SU-DHL-6 (cell line): ENCODE measurements at regions not wholly inside any gene's neighbourhood (a gene's known extent, or its start where the extent isn't known, plus 50 kb on each side); places are given as distances from the start of the nearest gene placed in this dataset.

Experiments used
- H2AFZ ChIP-seq: fragments of 200-600 bp; sonication (generic); 2 replicates; pipeline ENCODE4 v1.6.1; 2014; ENCODE audit warnings: low read depth, mild to moderate bottlenecking, moderate library complexity, mixed read lengths, antibody characterized with exemption, low read length; ENCODE audit not compliant: severe bottlenecking
- H3F3A ChIP-seq: fragments of 200-600 bp; shearing (Covaris generic); 2 replicates; pipeline ENCODE4 v1.6.0; 2016; ENCODE audit warnings: antibody characterized with exemption, mild to moderate bottlenecking; ENCODE audit not compliant: insufficient read depth
- H3K27ac ChIP-seq: fragments of 200-600 bp; sonication (generic); 2 replicates; pipeline ENCODE4 v1.5.1; 2016; ENCODE audit warnings: low read depth, mild to moderate bottlenecking, low read length, moderate library complexity, mixed read lengths
- H3K27me3 ChIP-seq: fragments of 200-600 bp; sonication (generic), shearing (Covaris generic); 2 replicates; pipeline ENCODE4 v1.6.0; 2014; ENCODE audit warnings: mild to moderate bottlenecking, low read length
- H3K36me3 ChIP-seq: fragments of 200-600 bp; sonication (generic); 2 replicates; pipeline ENCODE4 v1.6.1; 2014; ENCODE audit warnings: mild to moderate bottlenecking, low read length, mixed read lengths
- H3K4me2 ChIP-seq: fragments of 300-600, 200-600 bp; shearing (Covaris generic), sonication (generic); 2 replicates; pipeline ENCODE4 v1.6.0; 2014; ENCODE audit warnings: low read length, low read depth, mild to moderate bottlenecking; ENCODE audit not compliant: poor library complexity, severe bottlenecking
- H3K4me3 ChIP-seq: fragments of 200-600 bp; sonication (generic); 2 replicates; pipeline ENCODE4 v1.5.1; 2014; ENCODE audit warnings: antibody characterized with exemption, low read length, mild to moderate bottlenecking, mixed read lengths; ENCODE audit not compliant: insufficient read depth, poor library complexity, severe bottlenecking
- H3K79me2 ChIP-seq: fragments of 200-600 bp; sonication (generic); 2 replicates; pipeline ENCODE4 v1.6.1; 2014; ENCODE audit warnings: mild to moderate bottlenecking, low read length, moderate library complexity; ENCODE audit not compliant: insufficient read depth
- H3K9ac ChIP-seq: fragments of 200-600 bp; sonication (generic); 2 replicates; pipeline ENCODE4 v1.7.0; 2014; ENCODE audit warnings: mild to moderate bottlenecking, low read length
- H3K9me2 ChIP-seq: fragments of 200-600 bp; sonication (generic); replicated peaks from 2 replicates; pipeline ENCODE4 v1.6.1; 2014; ENCODE audit warnings: low read length; ENCODE audit not compliant: insufficient read depth
- H3K9me3 ChIP-seq: fragments of 200-600 bp; sonication (generic); 2 replicates; pipeline ENCODE4 v1.6.1; 2014; ENCODE audit warnings: low read length, mixed read lengths; ENCODE audit not compliant: insufficient read depth
- H4K20me1 ChIP-seq: fragments of 200-600 bp; sonication (generic); 2 replicates; pipeline ENCODE4 v1.6.1; 2014; ENCODE audit warnings: low read depth, mild to moderate bottlenecking, antibody characterized with exemption, low read length, moderate library complexity, mixed read lengths
- CTCF ChIP-seq: fragments of 200-600 bp; sonication (generic); IDR thresholded peaks from one replicate; pipeline ENCODE4 v1.5.1; 2017; ENCODE audit warnings: antibody characterized with exemption, mild to moderate bottlenecking, low read length, moderate library complexity; ENCODE audit not compliant: insufficient read depth, poor library complexity, severe bottlenecking
- EZH2phosphoT487 ChIP-seq: fragments of 200-600 bp; sonication (generic), shearing (Covaris generic); conservative IDR thresholded peaks from 2 replicates; pipeline ENCODE4 v1.6.1; 2018; ENCODE audit warnings: mild to moderate bottlenecking, antibody characterized with exemption, low read length, moderate library complexity, mixed read lengths

DNA sequence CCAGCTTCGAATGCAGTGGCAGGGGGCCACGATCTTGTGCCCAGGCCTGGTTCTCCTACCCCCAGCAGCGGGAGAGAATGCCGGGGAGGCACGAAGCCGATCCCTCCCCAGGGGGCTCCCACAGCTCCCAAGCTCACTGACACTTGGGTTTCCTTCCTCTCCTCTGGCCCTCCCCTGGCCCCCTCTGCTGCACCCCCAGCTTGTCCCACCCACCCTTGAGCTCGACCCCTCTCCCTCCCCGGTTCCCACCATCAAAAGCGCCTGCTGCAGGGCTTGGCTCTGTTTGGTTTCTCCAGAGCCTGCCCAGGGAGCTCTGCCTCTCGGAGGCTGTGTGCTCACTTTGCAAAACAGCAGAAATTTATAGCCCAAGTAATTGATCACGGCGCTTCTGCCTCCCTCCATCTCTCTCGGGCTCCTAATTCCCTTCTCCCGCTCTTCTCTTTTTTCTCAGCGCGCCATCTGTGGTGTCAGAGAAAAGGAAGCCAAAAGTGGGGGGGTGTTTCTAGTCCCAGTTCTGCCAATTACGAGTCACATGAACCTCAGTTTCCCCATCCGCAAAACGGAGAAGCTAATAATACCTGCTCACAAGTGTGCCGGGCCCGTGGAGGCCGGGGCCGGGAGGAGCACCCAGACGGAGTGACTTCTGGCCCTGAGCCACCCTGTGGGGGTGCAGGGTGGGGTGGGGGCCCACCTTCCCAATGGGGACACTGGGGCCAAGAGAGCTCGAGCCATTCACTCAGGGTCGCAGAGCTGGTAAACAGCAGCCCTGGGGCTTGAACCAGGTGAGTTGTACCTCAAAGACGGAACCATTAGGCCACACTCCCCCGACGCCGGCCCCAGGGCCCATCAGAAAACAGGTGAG, 141.2 kb upstream of the IER5L start:
- Histone ChIP-seq H3K9me3 (no peaks in the 10 kb centered on the region), H3K9me2 (no peaks in the 10 kb centered on the region), H3K27me3 (no peaks in the 10 kb centered on the region), H3F3A (no peaks in the 10 kb centered on the region), H3K79me2 (no peaks in the 10 kb centered on the region), H4K20me1 (no peaks in the 10 kb centered on the region), H3K36me3 (no peaks in the 10 kb centered on the region), H3K9ac (no peak overlapping the region), H2AFZ (no peak overlapping the region), H3K4me2 (no peak overlapping the region), H3K27ac (no peak overlapping the region), H3K4me3 (no peak overlapping the region)
- no peak for TF ChIP-seq EZH2phosphoT487
- no peak for TF ChIP-seq CTCF

GRCh38 chr9:129318121-129319075, 140.3 kb upstream of the IER5L start:
- Histone ChIP-seq H3K36me3 (no peaks in the 10 kb centered on the region), H3K27ac (no peak overlapping the region), H4K20me1 (no peaks in the 10 kb centered on the region), H3K9ac (no peak overlapping the region), H3K4me3 (no peak overlapping the region), H2AFZ (no peak overlapping the region), H3K27me3 (no peaks in the 10 kb centered on the region), H3K4me2 (no peak overlapping the region), H3K79me2 (no peaks in the 10 kb centered on the region), H3F3A (no peaks in the 10 kb centered on the region), H3K9me3 (no peaks in the 10 kb centered on the region), H3K9me2 (no peaks in the 10 kb centered on the region)
- TF ChIP-seq CTCF (no peak), EZH2phosphoT487 (no peak)

- H3F3A ChIP-seq: no peaks in the 10 kb centered on the region
- no peaks in the 10 kb centered on the region for H3K9me3 ChIP-seq
- no peaks in the 10 kb centered on the region for H3K9me2 ChIP-seq
- H3K36me3 ChIP-seq: no peaks in the 10 kb centered on the region
- no peak overlapping the region for H3K27ac ChIP-seq
- H3K27me3 ChIP-seq: no peaks in the 10 kb centered on the region
- H3K4me3 ChIP-seq: no peak overlapping the region
- no peak overlapping the region for H3K4me2 ChIP-seq
- H3K79me2 ChIP-seq: no peaks in the 10 kb centered on the region
- H2AFZ ChIP-seq: no peak overlapping the region
- H3K9ac ChIP-seq: no peak overlapping the region
- no peaks in the 10 kb centered on the region for H4K20me1 ChIP-seq
- TF ChIP-seq CTCF (no peak), EZH2phosphoT487 (no peak)
These were observed 139.3 kb upstream of the IER5L start for GRCh38 chr9:129317179-129318011.
